IPS DF 6.9 (cell line): ENCODE measurements at regions not wholly inside any gene's neighbourhood (a gene's known extent, or its start where the extent isn't known, plus 50 kb on each side); places are given as distances from the start of the nearest gene placed in this dataset.

Source experiments
- DNase-seq: peaks from one replicate; pipeline ENCODE4 v3.0.0-alpha.2; 2013; ENCODE audit warnings: low read depth, low spot score
- H3K27ac ChIP-seq: one replicate; pipeline ENCODE4 v1.5.1; 2013; ENCODE audit warnings: low read length, control low read depth
- H3K27me3 ChIP-seq: 2 replicates; pipeline ENCODE4 v1.6.1; 2013; ENCODE audit warnings: mild to moderate bottlenecking, low read length; ENCODE audit not compliant: control insufficient read depth, insufficient read depth
- H3K36me3 ChIP-seq: 2 replicates; pipeline ENCODE4 v1.6.1; 2013; ENCODE audit warnings: low read length; ENCODE audit not compliant: control insufficient read depth, insufficient read depth
- H3K4me1 ChIP-seq: 2 replicates; pipeline ENCODE4 v1.6.1; 2013; ENCODE audit warnings: low read length; ENCODE audit not compliant: control insufficient read depth, insufficient read depth
- H3K4me3 ChIP-seq: 2 replicates; pipeline ENCODE4 v1.5.1; 2013; ENCODE audit warnings: mild to moderate bottlenecking, low read length
- H3K9me3 ChIP-seq: 2 replicates; pipeline ENCODE4 v1.6.1; 2013; ENCODE audit warnings: low read length, inconsistent platforms; ENCODE audit not compliant: control insufficient read depth, insufficient read depth
- WGBS: extraction: QIAGEN DNeasy Blood & Tissue Kit; methylation state at CpG from one replicate; pipeline ENCODE4 v1.1.7; 2013; ENCODE audit warnings: mixed read lengths, missing lambda C conversion rate; ENCODE audit not compliant: insufficient read length, insufficient coverage; 5-methylcytosine and 5-hydroxymethylcytosine counted together

GRCh38 chr1:234777856-234778220 lies 167.9 kb upstream of the IRF2BP2 start:
- Histone ChIP-seq H3K27me3 (no peaks in the 10 kb centered on the region), H3K9me3 (no peaks in the 10 kb centered on the region), H3K36me3 (no peaks in the 10 kb centered on the region), H3K4me1 (0 out of 2 replicates have a peak, but pooled peaks cover 1% of the 10 kb centered on the region), H3K4me3 (no peak overlapping the region), H3K27ac (no peak overlapping the region)
- no CpG with 5 or more reads among the region's 1 CpG for WGBS
- DNase-seq: no peak

DNA sequence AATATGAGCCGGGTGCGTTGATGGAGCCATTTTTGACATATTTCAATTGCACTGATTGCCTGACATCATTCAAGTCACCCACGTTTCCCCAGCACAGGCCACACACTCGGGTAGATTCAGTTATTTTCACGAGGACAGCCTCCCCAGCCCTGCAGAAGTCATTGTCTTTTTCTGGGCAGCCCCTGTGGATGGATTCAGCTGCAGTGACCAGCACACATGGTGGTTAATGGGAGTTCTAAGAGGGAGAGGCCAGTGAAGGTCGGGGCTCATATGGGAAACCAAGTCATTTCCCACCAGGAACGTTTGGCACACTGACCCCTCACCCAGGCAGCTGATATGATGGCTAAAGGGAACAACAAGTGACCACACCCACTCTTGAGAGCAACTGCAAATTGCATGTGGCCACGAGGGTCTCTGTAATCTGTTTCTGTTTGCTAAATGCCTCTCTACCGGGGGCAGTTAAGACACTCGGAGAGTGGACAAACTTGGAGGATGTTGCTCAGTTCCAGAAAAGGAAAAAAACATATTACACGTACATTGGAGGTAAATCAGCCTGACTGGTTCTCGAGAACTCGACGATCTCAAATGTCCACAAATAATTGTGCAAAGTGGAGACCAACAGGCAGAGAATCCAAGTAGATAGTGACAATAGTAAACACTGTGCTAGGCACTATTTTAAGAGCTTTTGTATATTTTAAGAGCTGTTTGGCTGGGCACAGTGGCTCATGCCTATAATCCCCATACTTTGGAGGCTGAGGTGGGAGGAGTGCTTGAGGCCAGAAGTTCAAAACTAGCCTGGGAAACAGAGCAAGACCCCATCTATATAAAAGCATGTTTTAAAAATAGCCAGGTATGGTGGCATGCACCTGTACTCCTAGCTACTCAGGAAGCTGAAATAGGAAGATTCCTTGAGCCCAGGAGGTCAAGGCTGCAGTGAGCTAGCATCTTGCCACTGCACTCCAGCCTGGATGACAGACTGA lies 167.2 kb upstream of the IRF2BP2 start:
- no peaks in the 10 kb centered on the region for H3K27me3 ChIP-seq
- H3K36me3 ChIP-seq: no peaks in the 10 kb centered on the region
- H3K9me3 ChIP-seq: no peaks in the 10 kb centered on the region
- no peak overlapping the region for H3K4me3 ChIP-seq
- H3K4me1 ChIP-seq: no peaks in the 10 kb centered on the region
- no CpG with 5 or more reads among the region's 14 CpGs for WGBS
- H3K27ac ChIP-seq: no peak overlapping the region
- no peak for DNase-seq

- Histone ChIP-seq H3K4me3 (no peak overlapping the region), H3K4me1 (peaks cover 2% of the 10 kb centered on the region; the same call in 1 of the 2 replicates), H3K9me3 (no peaks in the 10 kb centered on the region), H3K36me3 (no peaks in the 10 kb centered on the region), H3K27ac (no peak overlapping the region), H3K27me3 (no peaks in the 10 kb centered on the region)
- no CpG with 5 or more reads among the region's 12 CpGs for WGBS
- DNase-seq: no peak
Observed at GRCh38 chr1:234776256-234776875, 166.4 kb upstream of the IRF2BP2 start.

DNA sequence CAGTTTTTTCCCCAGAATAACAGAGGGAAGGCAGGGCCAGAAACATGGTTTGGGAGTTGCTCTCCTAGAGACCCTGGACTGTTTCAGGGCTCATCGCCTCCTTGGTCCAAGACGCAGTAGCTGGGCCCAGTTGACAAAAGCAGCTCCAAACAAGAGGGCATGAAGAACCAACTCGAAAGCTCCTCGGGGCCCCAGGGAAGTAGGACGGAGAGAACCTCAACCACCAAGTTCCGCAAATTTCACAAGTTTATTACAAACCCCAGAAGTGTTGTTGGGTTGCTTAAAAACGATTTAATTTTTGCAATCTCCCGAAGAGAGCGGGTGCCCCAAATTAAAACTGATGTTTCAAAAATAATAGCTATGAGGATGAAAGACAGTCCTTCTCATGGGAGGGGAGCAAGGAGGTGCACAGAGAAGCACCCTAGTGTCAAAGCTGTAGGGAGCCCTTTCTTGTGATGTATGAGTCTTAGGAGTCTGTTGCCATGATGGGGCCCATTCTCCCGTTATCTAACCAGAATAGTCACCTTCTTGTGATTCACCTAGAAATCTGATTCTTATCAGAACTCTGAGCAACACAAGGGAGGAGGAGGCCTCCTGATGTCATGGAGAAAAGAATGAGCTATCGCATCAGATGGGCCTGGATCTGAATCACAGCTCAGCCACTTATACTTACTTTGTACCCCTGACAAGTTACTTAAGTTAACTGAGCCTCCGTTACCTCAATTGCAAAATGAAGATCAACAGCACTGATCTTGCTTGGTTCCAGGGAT lies 165.7 kb upstream of the IRF2BP2 start:
- Histone ChIP-seq H3K27me3 (no peaks in the 10 kb centered on the region), H3K36me3 (no peaks in the 10 kb centered on the region), H3K27ac (no peak overlapping the region), H3K4me1 (peaks cover 2% of the 10 kb centered on the region; the same call in 1 of the 2 replicates), H3K4me3 (no peak overlapping the region), H3K9me3 (no peaks in the 10 kb centered on the region)
- DNase-seq: no peak
- WGBS: no CpG with 5 or more reads among the region's 12 CpGs

- Histone ChIP-seq H3K36me3 (no peaks in the 10 kb centered on the region), H3K27me3 (no peaks in the 10 kb centered on the region), H3K4me3 (no peak overlapping the region), H3K4me1 (peaks cover 2% of the 10 kb centered on the region; the same call in 1 of the 2 replicates), H3K27ac (no peak overlapping the region), H3K9me3 (no peaks in the 10 kb centered on the region)
- no CpG with 5 or more reads among the region's 2 CpGs for WGBS
- DNase-seq: no peak
Observed at GRCh38 chr1:234774971-234775370, 165.0 kb upstream of the IRF2BP2 start.

DNA sequence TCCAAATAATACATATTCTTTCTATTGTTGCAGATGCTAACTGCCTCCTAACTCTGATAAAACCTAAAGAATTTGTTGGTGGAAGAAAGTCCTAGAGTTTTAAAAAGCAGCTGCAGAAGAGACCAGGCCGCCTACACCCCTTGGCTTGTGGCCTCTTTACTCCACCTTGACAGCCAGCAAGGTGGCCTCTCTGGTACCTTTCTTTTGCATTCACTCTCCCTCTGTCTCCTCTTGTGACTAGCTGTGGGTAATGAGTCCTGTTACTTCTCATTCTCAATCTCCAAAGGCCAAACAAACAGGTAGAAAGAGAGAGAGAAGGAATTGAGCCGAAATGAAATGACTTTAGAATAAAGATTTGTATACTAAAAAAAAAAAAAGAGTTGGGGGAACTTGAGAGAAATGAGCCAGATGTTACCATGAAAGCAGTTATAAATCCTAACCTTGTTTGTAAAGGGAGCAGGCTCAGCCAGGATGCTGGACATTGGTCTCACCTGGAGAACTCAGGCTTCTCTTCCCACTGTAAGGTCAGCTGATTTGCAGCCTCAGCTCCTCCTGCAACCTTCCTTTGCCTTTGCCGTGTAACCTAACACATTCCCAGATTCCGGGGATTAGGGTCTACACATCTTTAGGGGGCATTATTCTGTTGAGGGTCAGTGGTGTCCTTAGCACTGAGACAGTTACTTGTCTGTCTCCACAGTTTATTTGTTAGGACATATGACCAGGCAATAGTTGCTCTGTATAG lies 164.1 kb upstream of the IRF2BP2 start:
- DNase-seq: no peak
- H3K4me1 ChIP-seq: peaks cover 2% of the 10 kb centered on the region; the same call in 1 of the 2 replicates
- H3K27me3 ChIP-seq: no peaks in the 10 kb centered on the region
- no peaks in the 10 kb centered on the region for H3K9me3 ChIP-seq
- no peak overlapping the region for H3K4me3 ChIP-seq
- no peak overlapping the region for H3K27ac ChIP-seq
- WGBS: no CpG with 5 or more reads among the region's 4 CpGs
- no peaks in the 10 kb centered on the region for H3K36me3 ChIP-seq

DNA sequence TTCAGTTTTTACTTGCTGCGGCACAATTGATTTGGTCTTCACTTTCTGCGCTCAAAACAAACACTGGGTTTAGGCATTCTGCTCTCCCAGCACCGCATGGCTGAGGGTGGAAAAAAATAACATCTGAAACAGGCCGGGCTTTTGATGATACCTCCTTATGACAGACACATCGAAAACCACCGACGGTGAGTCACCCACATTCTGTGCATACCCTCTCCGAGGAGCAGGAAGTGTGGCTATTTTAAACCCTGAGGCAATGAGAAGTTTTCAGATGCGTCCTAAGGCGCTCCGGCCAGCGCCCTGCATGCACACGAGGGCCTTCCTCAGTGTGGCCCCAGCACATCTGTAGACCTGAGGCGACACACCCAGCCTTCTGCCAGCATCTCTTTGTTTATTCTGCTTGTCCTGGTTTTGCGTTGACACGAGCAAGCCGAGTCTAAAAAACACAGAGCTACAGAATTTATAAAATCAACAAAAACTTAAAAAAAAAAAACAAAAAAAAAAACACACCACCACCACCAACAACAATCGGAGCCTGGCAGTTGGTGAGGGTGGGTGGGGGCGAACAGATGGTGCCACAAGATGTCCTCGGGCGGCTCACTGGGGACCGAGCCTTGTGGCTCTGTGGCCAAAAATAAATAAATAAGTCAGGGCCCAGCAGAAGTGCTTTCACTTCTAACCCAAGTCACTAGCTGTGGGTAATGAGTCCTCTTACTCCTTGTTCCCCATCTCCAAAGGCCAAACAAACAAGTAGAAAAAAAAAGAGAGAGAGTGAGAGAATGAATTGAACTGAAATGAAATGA lies 162.6 kb upstream of the IRF2BP2 start:
- Histone ChIP-seq H3K27me3 (no peaks in the 10 kb centered on the region), H3K9me3 (no peaks in the 10 kb centered on the region), H3K27ac (no peak overlapping the region), H3K4me1 (peaks cover 2% of the 10 kb centered on the region; the same call in 1 of the 2 replicates), H3K4me3 (no peak overlapping the region), H3K36me3 (no peaks in the 10 kb centered on the region)
- DNase-seq: no peak
- WGBS: no CpG with 5 or more reads among the region's 22 CpGs

DNA sequence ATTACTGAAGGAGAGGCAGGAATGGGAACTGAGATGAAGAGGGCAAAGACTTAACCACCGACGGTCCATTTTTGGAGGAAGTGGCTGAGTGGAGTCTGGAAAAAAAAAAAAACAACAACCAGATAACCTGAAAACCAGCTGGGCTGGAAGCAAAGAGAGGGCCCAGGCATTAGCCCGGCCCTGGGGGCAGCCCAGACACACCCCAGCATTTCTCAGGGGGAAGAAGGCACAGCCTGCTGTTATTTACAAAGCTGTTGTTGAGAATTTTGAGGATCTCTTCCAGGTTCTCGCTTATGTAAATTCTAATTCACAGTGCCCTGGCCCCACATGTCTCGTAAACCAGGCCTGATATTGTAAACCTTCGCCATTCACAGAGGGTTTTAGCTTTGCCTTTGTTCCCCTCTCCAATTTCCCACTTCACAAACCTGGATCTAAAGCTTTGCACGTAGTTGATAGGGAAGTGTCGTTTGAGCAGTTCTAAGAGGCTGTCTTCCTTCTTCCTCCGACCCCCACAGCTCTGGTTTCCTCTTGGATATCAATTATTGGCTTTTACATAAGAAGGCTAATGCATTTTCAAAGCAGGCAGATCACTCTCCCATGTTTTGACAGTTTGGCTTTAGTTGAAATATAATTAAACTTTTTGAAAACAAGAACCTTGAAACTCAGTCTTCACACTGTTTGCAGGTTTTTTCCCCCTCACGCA lies 161.8 kb upstream of the IRF2BP2 start:
- no peaks in the 10 kb centered on the region for H3K27me3 ChIP-seq
- no peak for DNase-seq
- no CpG with 5 or more reads among the region's 10 CpGs for WGBS
- H3K9me3 ChIP-seq: no peaks in the 10 kb centered on the region
- H3K27ac ChIP-seq: no peak overlapping the region
- no peak overlapping the region for H3K4me3 ChIP-seq
- H3K36me3 ChIP-seq: no peaks in the 10 kb centered on the region
- H3K4me1 ChIP-seq: peaks cover 2% of the 10 kb centered on the region; the same call in 1 of the 2 replicates

- Histone ChIP-seq H3K4me1 (peaks cover 2% of the 10 kb centered on the region; the same call in 1 of the 2 replicates), H3K27me3 (no peaks in the 10 kb centered on the region), H3K27ac (no peak overlapping the region), H3K9me3 (no peaks in the 10 kb centered on the region), H3K4me3 (no peak overlapping the region), H3K36me3 (no peaks in the 10 kb centered on the region)
- DNase-seq: no peak
- WGBS: no CpG with 5 or more reads among the region's 9 CpGs
Observed at GRCh38 chr1:234770924-234771540, 161.1 kb upstream of the IRF2BP2 start.
